H1 (cell line): ENCODE measurements at regions not wholly inside any gene's neighbourhood (a gene's known extent, or its start where the extent isn't known, plus 50 kb on each side); places are given as distances from the start of the nearest gene placed in this dataset.

Source experiments
- CTCF ChIA-PET: fragments of 300-600 bp; sonication (Branson Sonifier 250); formaldehyde crosslinking; loops from one replicate; lab custom pipeline; 2021; ENCODE audit not compliant: partially characterized antibody; lab: Charles Lee
- POLR2A ChIA-PET: fragments of 300-600 bp; sonication (Branson Sonifier 250); formaldehyde crosslinking; loops from one replicate; lab custom pipeline; 2021; ENCODE audit warnings: inconsistent platforms; ENCODE audit not compliant: partially characterized antibody; lab: Charles Lee
- DNase-seq, 2 experiments: peaks; one replicate each; pipeline versions ENCODE4 v3.0.0 to v3.0.0-alpha.2; 2010 to 2022; ENCODE audit warnings: low spot score in 2 of 2, low read depth in 1 of 2, mixed read lengths in 1 of 2
- FAIRE-seq: peaks from 2 replicates; lab custom pipeline; 2011; peaks lifted over from hg19 to GRCh38; lab: Jason Lieb, UNC
- H2AFZ ChIP-seq: 2 replicates; pipeline ENCODE4 v1.8.1; 2012; ENCODE audit warnings: low read length, inconsistent platforms
- H2AK5ac ChIP-seq: 2 replicates; pipeline ENCODE4 v1.6.1; 2013; ENCODE audit warnings: low read depth, low read length
- H2BK120ac ChIP-seq: replicated peaks from 2 replicates; pipeline ENCODE3; 2013; ENCODE audit warnings: low read depth, low read length, inconsistent platforms
- H2BK12ac ChIP-seq: 2 replicates; pipeline ENCODE4 v1.6.1; 2013; ENCODE audit warnings: low read depth, low read length
- H2BK15ac ChIP-seq: 2 replicates; pipeline ENCODE4 v1.6.1; 2013; ENCODE audit warnings: low read length
- H2BK20ac ChIP-seq: 2 replicates; pipeline ENCODE4 v1.6.1; 2013; ENCODE audit warnings: low read length
- H2BK5ac ChIP-seq: 2 replicates; pipeline ENCODE4 v1.6.1; 2013; ENCODE audit warnings: low read depth, low read length
- H3K14ac ChIP-seq: 2 replicates; pipeline ENCODE4 v1.6.1; 2013; ENCODE audit warnings: inconsistent platforms; ENCODE audit not compliant: insufficient read length
- H3K18ac ChIP-seq: 2 replicates; pipeline ENCODE4 v1.6.1; 2013; ENCODE audit warnings: low read length; ENCODE audit errors: extremely low read depth
- H3K23ac ChIP-seq: 2 replicates; pipeline ENCODE4 v1.6.1; 2013; ENCODE audit warnings: inconsistent platforms; ENCODE audit not compliant: insufficient read length
- H3K23me2 ChIP-seq: 2 replicates; pipeline ENCODE4 v1.6.1; 2013; ENCODE audit warnings: low read depth, low read length
- H3K27ac ChIP-seq: 2 replicates; pipeline ENCODE4 v1.6.1; 2011; ENCODE audit warnings: low read depth, low read length, inconsistent platforms
- H3K27me3 ChIP-seq, 4 experiments: replicated peaks in 1 of 4; 1 replicate in 1 of 4; 2 replicates in 3 of 4; pipeline versions ENCODE4 v1.6.1 to v1.8.1; 2011 to 2013; ENCODE audit warnings: low read length in 3 of 4, mild to moderate bottlenecking in 3 of 4, inconsistent platforms in 2 of 4, mixed read lengths in 2 of 4, moderate library complexity in 1 of 4; ENCODE audit not compliant: control insufficient read depth in 3 of 4, insufficient read depth in 3 of 4; ENCODE audit errors: extremely low read depth in 1 of 4
- H3K36me3 ChIP-seq, 4 experiments: 2 replicates each; pipeline versions ENCODE4 v1.6.1 to v1.8.1; 2011 to 2013; ENCODE audit warnings: mild to moderate bottlenecking in 4 of 4, low read length in 3 of 4, moderate library complexity in 2 of 4, control low read depth in 1 of 4, inconsistent platforms in 1 of 4; ENCODE audit not compliant: insufficient read depth in 4 of 4, control insufficient read depth in 2 of 4
- H3K4ac ChIP-seq: replicated peaks from 2 replicates; pipeline ENCODE3; 2013; ENCODE audit warnings: low read length, low read depth, mixed read lengths, inconsistent platforms; ENCODE audit not compliant: insufficient read length
- H3K4me1 ChIP-seq, 4 experiments: replicated peaks in 1 of 4; 1 replicate in 1 of 4; 2 replicates in 3 of 4; pipeline versions ENCODE4 v1.6.1 to v1.8.1; 2011 to 2013; ENCODE audit warnings: low read length in 3 of 4, inconsistent platforms in 2 of 4, mixed read lengths in 1 of 4; ENCODE audit not compliant: insufficient read depth in 4 of 4, control insufficient read depth in 3 of 4
- H3K4me2 ChIP-seq, 2 experiments: 2 replicates each; pipeline versions ENCODE4 v1.6.1 to v1.8.1; 2011 to 2013; ENCODE audit warnings: low read depth in 2 of 2, low read length in 2 of 2, control low read depth in 1 of 2, inconsistent platforms in 1 of 2, mild to moderate bottlenecking in 1 of 2; ENCODE audit not compliant: insufficient read depth in 1 of 2
- H3K4me3 ChIP-seq, 4 experiments: fragments of 200-600, 300-600 bp in 1 of 4; sonication (generic), shearing (Covaris generic), sonication (Bioruptor Twin) in 1 of 4; 2 replicates each; pipeline versions ENCODE4 v1.5.1 to v1.8.1; 2011 to 2016; ENCODE audit warnings: low read length in 4 of 4, low read depth in 3 of 4, control low read depth in 2 of 4, inconsistent platforms in 2 of 4, mild to moderate bottlenecking in 2 of 4, mixed read lengths in 1 of 4, moderate library complexity in 1 of 4; ENCODE audit not compliant: insufficient read depth in 2 of 4; ENCODE audit errors: extremely low read depth in 1 of 4
- H3K56ac ChIP-seq: replicated peaks from 2 replicates; pipeline ENCODE3; 2013; ENCODE audit warnings: low read depth, mild to moderate bottlenecking, mixed read lengths, low read length, inconsistent platforms; ENCODE audit not compliant: insufficient read length
- H3K79me1 ChIP-seq: 2 replicates; pipeline ENCODE4 v1.6.1; 2013; ENCODE audit warnings: low read depth, low read length, control low read depth
- H3K79me2 ChIP-seq, 2 experiments: 2 replicates each; pipeline versions ENCODE4 v1.6.1 to v1.8.1; 2012 to 2013; ENCODE audit warnings: low read length in 2 of 2, mild to moderate bottlenecking in 2 of 2, inconsistent platforms in 1 of 2; ENCODE audit not compliant: insufficient read depth in 2 of 2, control insufficient read depth in 1 of 2
- H3K9ac ChIP-seq, 4 experiments: replicated peaks in 1 of 4; 1 replicate in 1 of 4; 2 replicates in 3 of 4; pipeline versions ENCODE4 v1.6.1 to v1.8.1; 2011 to 2013; ENCODE audit warnings: low read depth in 3 of 4, low read length in 3 of 4, control low read depth in 2 of 4, mild to moderate bottlenecking in 2 of 4, moderate library complexity in 2 of 4, inconsistent platforms in 1 of 4; ENCODE audit errors: extremely low read depth in 1 of 4
- H3K9me3 ChIP-seq, 2 experiments: 2 replicates each; pipeline versions ENCODE4 v1.6.1 to v1.8.1; 2012 to 2013; ENCODE audit warnings: mild to moderate bottlenecking in 2 of 2, moderate library complexity in 2 of 2, control low read depth in 1 of 2, inconsistent platforms in 1 of 2, low read depth in 1 of 2, low read length in 1 of 2, mixed read lengths in 1 of 2; ENCODE audit not compliant: insufficient read depth in 2 of 2
- H4K20me1 ChIP-seq, 2 experiments: replicated peaks in 1 of 2; 2 replicates each; pipeline versions ENCODE3 to v1.8.1; 2011 to 2013; ENCODE audit warnings: inconsistent platforms in 2 of 2, low read length in 2 of 2, mild to moderate bottlenecking in 1 of 2; ENCODE audit not compliant: insufficient read depth in 2 of 2, control insufficient read depth in 1 of 2
- H4K5ac ChIP-seq: 2 replicates; pipeline ENCODE4 v1.6.1; 2013; ENCODE audit warnings: low read length, low read depth, mixed read lengths, inconsistent platforms; ENCODE audit not compliant: insufficient read length
- H4K8ac ChIP-seq: 2 replicates; pipeline ENCODE4 v1.8.0; 2013; ENCODE audit warnings: mild to moderate bottlenecking, moderate library complexity, low read length, inconsistent platforms; ENCODE audit not compliant: insufficient read depth; ENCODE audit errors: extremely low read depth
- H4K91ac ChIP-seq: replicated peaks from 2 replicates; pipeline ENCODE3; 2013; ENCODE audit warnings: low read length, mixed read lengths, inconsistent platforms; ENCODE audit not compliant: insufficient read length
- EGR1 ChIP-seq: IDR thresholded peaks from 2 replicates; pipeline ENCODE4 v1.6.1; 2011; ENCODE audit warnings: low read depth, low read length, borderline replicate concordance
- FOSL1 ChIP-seq: IDR thresholded peaks from 2 replicates; pipeline ENCODE4 v1.6.1; 2011; ENCODE audit warnings: mild to moderate bottlenecking, low read depth, low read length, moderate library complexity; ENCODE audit not compliant: insufficient read depth
- POLR2AphosphoS5 ChIP-seq: IDR thresholded peaks from 2 replicates; pipeline ENCODE4 v1.6.1; 2011; ENCODE audit warnings: low read depth, low read length
- RNF2 ChIP-seq: fragments of 200-900, 300-1000 bp; sonication (generic); IDR thresholded peaks from 2 replicates; pipeline ENCODE4 v1.7.1; 2016; ENCODE audit warnings: borderline replicate concordance, low read depth, mild to moderate bottlenecking, antibody characterized with exemption, low read length; ENCODE audit not compliant: poor library complexity, severe bottlenecking; ENCODE audit errors: missing control alignments
- SP4 ChIP-seq: IDR thresholded peaks from 2 replicates; pipeline ENCODE4 v1.6.1; 2012; ENCODE audit warnings: low read length, inconsistent platforms
- WGBS, 2 experiments: shearing (Covaris generic) in 1 of 2; methylation state at CpG; one replicate each; pipeline versions ENCODE4 v1.1.6 to v1.1.7; 2013 to 2015; ENCODE audit warnings: low lambda C conversion rate in 2 of 2, mixed read lengths in 2 of 2, inconsistent platforms in 1 of 2, low coverage in 1 of 2, missing lambda C conversion rate in 1 of 2; ENCODE audit not compliant: insufficient replicate concordance in 2 of 2, insufficient coverage in 1 of 2, insufficient read length in 1 of 2; ENCODE audit errors: extremely low coverage in 1 of 2, missing lambda C conversion rate in 1 of 2; 5-methylcytosine and 5-hydroxymethylcytosine counted together
- TF ChIP-seq, protein P1 (sequence below), 3 experiments: IDR thresholded peaks; 1 replicate in 2 of 3; 2 replicates in 1 of 3; pipeline versions ENCODE4 v1.5.1 to v1.6.1; 2011; ENCODE audit warnings: low read length in 3 of 3, mild to moderate bottlenecking in 3 of 3, inconsistent platforms in 2 of 3, low read depth in 1 of 3, moderate library complexity in 1 of 3; ENCODE audit not compliant: insufficient read depth in 1 of 3; ENCODE audit errors: control extremely low read depth in 1 of 3
- TF ChIP-seq, protein P2 (sequence below): IDR thresholded peaks from 2 replicates; pipeline ENCODE4 v1.6.1; 2012; ENCODE audit warnings: inconsistent platforms

DNA sequence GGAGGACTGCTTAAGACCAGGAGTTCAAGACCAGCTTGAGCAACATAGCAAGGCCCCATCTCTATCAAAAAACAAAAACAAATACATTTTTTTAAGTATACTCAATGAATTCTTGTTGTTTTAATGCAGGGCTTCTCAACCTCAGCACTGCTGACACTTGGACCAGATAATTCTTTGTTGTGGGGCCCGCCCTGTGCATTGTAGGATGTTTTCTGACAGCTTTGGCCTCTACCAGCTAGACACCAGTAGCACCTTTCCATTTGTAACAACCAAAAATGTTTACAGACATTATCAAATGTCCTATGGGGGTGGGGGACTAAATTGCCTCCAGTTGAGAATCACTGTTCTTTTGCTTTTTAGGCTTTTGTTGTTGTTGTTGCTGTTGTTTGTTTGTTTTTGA is 128.1 kb upstream of the MDM1 start:
- Histone ChIP-seq H4K20me1 (no peaks in the 10 kb centered on the region), H4K8ac (no peak overlapping the region), H2BK12ac (no peak overlapping the region), H3K27ac (no peak overlapping the region), H4K91ac (no peak overlapping the region), H2AFZ (no peak overlapping the region), H3K36me3 (no peaks in the 10 kb centered on the region), H3K9me3 (no peaks in the 10 kb centered on the region), H3K56ac (no peak overlapping the region), H3K18ac (no peak overlapping the region), H3K27me3 (no peaks in the 10 kb centered on the region), H2BK15ac (no peak overlapping the region), H3K4ac (no peak overlapping the region), H2BK5ac (no peak overlapping the region), H3K14ac (no peak overlapping the region), H3K79me1 (no peaks in the 10 kb centered on the region), H3K4me3 (no peak overlapping the region), H3K4me2 (no peak overlapping the region), H2BK120ac (no peak overlapping the region), H4K5ac (no peak overlapping the region), H2BK20ac (no peak overlapping the region), H3K23ac (no peak overlapping the region), H3K23me2 (no peaks in the 10 kb centered on the region), H3K4me1 (no peaks in the 10 kb centered on the region), H3K9ac (no peak overlapping the region), H2AK5ac (no peak overlapping the region), H3K79me2 (no peaks in the 10 kb centered on the region)
- FAIRE-seq, result no peak
- 94% methylated on average over 1 of the region's 1 CpG; no CpG with 5 or more reads in 1 of the 2 experiments for WGBS, 2 experiments
- CTCF ChIA-PET, result interaction anchor here (0.7 kb wide), 1 partner anchor 12 kb away, joined by 3 read pairs; no protein-coding TSS in a partner anchor
- no peak for TF ChIP-seq FOSL1
- TF ChIP-seq SP4, result no peak
- no peak for TF ChIP-seq RNF2
- no peak for TF ChIP-seq POLR2AphosphoS5
- TF ChIP-seq, protein P1, sequence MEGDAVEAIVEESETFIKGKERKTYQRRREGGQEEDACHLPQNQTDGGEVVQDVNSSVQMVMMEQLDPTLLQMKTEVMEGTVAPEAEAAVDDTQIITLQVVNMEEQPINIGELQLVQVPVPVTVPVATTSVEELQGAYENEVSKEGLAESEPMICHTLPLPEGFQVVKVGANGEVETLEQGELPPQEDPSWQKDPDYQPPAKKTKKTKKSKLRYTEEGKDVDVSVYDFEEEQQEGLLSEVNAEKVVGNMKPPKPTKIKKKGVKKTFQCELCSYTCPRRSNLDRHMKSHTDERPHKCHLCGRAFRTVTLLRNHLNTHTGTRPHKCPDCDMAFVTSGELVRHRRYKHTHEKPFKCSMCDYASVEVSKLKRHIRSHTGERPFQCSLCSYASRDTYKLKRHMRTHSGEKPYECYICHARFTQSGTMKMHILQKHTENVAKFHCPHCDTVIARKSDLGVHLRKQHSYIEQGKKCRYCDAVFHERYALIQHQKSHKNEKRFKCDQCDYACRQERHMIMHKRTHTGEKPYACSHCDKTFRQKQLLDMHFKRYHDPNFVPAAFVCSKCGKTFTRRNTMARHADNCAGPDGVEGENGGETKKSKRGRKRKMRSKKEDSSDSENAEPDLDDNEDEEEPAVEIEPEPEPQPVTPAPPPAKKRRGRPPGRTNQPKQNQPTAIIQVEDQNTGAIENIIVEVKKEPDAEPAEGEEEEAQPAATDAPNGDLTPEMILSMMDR (IDR thresholded peaks at IDR 0.05; ENCODE audit: control extremely low read depth in 1 of 3, insufficient read depth in 1 of 3, low read depth in 1 of 3, low read length in 3 of 3), result no peak
- TF ChIP-seq, protein P2, sequence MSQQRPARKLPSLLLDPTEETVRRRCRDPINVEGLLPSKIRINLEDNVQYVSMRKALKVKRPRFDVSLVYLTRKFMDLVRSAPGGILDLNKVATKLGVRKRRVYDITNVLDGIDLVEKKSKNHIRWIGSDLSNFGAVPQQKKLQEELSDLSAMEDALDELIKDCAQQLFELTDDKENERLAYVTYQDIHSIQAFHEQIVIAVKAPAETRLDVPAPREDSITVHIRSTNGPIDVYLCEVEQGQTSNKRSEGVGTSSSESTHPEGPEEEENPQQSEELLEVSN, result no peak
- no peak for TF ChIP-seq EGR1
- POLR2A ChIA-PET, result no interaction called here
- no peak for DNase-seq
